GM12873 (cell line): ENCODE measurements at regions not wholly inside any gene's neighbourhood (a gene's known extent, or its start where the extent isn't known, plus 50 kb on each side); places are given as distances from the start of the nearest gene placed in this dataset.

Experiments
- CTCF ChIP-seq: IDR thresholded peaks from 2 replicates; pipeline ENCODE4 v1.5.1; 2012; ENCODE audit warnings: low read depth, mild to moderate bottlenecking, moderate library complexity, low read length, control low read depth; ENCODE audit not compliant: insufficient read depth; ENCODE audit errors: missing control alignments

- TF ChIP-seq CTCF = no peak
Measured at GRCh38 chr6:76441875-76442274, 369.4 kb upstream of the IMPG1 start.

- no peak for TF ChIP-seq CTCF
Measured at GRCh38 chr6:76439811-76440210, 367.3 kb upstream of the IMPG1 start.

GRCh38 chr6:76438768-76439167 is 366.3 kb upstream of the IMPG1 start:
- TF ChIP-seq CTCF = no peak

- no peak for TF ChIP-seq CTCF
Measured at GRCh38 chr6:76435174-76435573, 362.7 kb upstream of the IMPG1 start.

GRCh38 chr6:76422511-76423213 is 350.2 kb upstream of the IMPG1 start:
- TF ChIP-seq CTCF = no peak

GRCh38 chr6:76420094-76420493 is 347.6 kb upstream of the IMPG1 start:
- TF ChIP-seq CTCF = no peak

GRCh38 chr6:76418560-76419223 is 346.2 kb upstream of the IMPG1 start:
- no peak for TF ChIP-seq CTCF
